ENCODE measurements at regions not wholly inside any gene's neighbourhood (a gene's known extent, or its start where the extent isn't known, plus 50 kb on each side); places are given as distances from the start of the nearest gene placed in this dataset.
"Not testable (repeated sequence)": the region's sequence is repeated elsewhere in the genome, so short reads cannot be mapped to it uniquely, and the experiment has no call there.

DNA sequence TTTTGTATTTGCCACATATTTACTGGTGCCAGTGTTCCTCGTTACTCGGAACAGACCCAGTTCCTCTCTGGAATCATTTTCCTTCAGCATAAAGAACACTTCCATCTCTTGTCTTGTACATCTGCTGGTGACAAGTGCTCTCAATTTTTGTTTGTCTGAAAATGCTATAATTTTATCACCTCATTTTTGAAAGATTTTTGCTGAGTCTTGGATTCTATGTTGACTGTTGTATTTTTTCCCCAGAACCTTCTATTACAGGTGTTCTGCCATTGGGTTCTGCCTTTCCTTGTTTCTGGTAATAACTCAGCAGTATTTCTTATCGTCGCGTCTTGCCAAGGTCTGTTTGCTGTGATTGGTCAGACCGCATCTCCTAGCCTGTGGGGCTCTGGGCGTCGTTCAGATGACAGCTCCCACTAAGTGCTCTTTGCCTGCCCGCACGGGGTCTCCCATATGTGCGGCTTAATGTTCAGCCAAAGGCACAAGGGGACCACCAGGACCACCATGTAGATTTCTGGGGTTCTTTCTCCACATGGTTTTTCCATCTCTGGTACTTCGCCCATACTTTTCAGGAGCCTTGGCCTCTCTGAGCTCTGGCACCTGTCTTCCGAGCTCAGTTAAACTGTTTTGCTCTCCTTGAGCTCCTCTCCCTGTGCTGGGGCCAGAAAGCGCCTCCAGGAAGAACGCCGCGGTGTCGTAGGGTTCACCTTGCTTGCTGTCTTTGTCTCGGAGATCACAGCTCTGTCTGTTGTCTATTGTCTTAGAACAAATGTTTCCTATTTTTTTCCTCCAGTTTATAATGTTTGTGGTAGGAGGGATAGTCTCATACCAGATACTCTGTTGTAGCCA is 80.0 kb downstream of the METRNL start:
- DNase-seq (ENCODE audit: low read depth), result no peak

DNA sequence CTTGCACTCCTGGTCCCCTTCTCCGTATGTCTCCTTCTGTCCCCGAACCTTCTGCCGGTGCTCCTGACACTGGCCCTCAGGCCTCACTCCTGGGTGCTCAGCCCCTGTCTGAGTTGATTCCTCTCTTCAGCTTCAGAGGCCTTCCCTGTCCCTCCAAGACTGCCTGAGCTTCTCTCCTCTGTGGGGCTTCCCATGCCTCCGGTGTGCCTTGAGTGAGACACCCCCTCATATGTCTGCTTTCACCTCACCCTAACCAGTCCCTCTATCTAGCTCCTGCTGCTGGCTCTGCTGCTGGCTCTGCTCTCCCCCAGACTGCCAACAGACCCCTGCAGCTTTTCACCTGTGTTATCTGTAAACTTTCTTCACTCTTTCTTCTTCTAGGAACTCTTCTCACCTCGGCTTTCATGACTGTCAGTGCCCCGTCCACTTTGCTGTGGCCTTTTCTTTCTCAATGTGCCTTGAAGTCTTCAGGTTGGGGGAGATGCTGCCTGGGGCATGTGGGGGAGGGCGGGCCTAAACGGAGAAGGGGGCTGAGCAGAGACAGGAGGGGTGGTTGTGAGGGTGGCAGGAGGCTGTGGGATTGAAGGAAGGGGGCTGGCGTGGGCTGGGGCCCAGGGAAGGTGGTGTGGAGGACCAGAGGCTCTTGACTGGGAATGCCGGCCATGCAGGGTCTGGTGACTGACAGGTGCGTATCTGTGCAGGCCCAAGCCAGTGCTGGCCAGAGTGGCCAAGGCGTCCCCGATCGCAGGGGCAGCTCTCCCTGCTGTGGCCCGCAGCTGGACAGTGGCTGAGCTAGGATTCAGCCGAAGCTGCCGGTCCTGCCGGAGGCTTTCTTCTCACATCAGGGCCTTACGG is 81.3 kb downstream of the METRNL start:
- DNase-seq (ENCODE audit: low read depth), result no peak

DNA sequence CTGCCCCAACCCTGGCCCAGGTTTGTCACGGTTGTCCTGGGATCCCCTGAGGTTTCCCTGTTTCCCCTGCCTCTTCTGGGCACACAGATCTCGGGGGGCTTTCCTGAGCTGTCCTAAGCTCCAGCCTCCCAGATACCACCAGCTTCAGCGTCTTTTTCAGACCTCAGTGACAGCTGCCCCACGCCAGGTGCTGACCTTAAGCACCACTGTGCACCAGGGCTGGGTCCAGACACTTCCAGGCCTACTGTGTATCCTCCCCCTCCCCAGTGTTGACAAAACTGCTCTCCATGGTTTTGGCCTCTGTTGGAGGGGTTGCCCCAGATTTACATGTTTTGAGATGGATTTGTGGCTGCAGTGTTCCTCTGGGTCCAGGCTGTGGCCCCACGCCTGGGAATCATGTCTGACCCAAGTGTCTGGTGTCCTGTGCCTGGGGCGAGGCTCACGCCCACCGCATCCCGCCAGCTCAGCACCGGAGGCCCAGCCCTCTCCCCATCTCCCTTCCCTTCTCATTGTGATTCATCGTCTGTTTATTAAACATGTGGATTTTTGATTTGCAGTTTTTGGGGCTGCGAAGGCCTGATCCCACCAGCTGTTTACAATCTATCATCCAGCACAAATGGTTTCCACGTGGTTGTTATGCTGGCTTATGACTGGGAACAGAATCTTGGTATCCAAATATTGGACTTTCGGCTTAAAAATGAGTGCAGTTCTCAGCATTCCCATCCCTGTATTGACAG is 82.1 kb downstream of the METRNL start:
- no peak for DNase-seq (ENCODE audit: low read depth)

DNA sequence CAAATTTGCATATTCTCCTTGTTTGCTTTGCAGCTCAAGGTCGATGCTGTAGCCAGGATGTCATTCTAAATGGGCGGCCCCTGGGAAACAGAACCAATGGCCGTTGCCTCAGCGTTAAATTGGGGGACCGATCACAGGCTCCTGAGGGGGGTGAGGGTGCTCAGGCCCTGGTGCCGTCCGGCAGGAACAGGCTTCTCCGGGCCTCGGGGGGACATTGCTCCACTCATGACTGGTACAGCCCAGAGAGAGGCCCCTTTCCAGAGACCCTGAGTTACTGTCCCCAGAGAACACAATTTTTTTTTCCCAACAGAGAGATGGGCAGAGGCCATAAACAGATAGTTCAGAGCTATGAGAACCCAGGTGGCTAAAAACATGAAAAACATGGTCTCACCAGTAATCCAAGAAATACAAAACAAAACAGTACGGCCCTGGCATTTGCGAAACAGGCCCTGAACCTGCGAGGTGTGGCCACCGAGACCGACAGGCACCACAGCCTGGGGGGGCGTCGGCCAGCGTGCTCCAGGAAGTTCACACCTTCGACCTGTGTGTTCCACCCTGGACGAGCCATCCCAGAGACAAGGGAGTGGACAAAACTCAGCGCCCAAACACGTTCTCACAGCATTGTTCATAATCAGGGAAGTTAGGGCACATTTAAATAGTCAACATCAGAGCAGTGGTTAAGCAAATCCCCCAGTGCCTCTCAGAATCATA is 82.8 kb downstream of the METRNL start:
- no peak for DNase-seq (ENCODE audit: low read depth)

DNA sequence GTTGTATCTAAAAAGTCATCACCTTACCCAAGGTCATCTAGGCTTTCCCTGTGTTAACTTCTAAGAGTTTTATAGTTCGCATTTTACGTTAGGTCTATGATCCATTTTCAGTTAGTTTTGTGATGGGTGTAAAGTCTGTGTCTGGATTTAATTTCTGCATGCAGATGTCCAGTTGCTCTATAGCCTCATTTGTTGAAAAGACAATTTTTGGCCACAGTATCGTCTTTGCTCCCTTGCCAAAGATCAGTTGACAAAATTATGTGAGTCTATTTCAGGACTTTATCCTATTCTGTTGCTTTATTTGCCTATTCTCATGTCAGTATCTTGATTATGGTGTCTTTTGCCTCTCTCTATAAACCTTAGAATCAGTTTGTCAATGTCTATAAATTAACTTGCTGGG is 85.1 kb downstream of the METRNL start:
- DNase-seq (ENCODE audit: low read depth), result no peak

DNA sequence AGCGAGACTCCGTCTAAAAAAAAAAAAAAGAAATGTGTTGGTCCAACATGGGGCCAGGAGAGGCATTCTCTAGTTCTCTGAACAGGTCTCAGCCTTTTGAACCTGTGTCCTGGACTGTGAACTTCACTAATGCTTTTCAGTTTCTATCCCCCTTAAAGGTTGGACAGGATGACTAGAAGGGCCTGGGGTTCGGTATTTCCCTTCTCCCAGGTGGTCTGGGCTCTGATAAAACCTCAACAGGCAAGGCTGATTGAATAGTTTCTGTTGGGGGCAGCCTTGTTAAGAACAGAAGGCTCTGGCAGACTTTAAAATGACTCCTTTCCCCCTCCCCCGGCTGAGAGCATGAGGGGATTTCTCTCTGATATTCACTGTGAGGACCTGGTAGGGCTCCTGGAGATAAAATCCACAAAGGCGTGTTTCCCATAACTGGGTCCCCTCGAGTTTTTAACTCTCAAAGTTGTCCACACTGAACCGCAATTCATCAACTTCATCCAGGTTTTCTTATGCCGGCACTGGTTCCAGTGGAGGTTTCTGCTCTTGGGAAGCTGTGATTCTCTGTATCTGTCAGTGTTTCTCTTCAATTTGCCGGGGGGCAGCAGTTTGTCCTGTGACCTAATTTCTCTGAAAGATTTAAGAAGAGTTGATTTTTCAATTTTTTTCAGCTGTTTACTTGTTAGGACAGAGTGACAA is 91.3 kb downstream of the METRNL start:
- no peak for DNase-seq (ENCODE audit: low read depth)

DNA sequence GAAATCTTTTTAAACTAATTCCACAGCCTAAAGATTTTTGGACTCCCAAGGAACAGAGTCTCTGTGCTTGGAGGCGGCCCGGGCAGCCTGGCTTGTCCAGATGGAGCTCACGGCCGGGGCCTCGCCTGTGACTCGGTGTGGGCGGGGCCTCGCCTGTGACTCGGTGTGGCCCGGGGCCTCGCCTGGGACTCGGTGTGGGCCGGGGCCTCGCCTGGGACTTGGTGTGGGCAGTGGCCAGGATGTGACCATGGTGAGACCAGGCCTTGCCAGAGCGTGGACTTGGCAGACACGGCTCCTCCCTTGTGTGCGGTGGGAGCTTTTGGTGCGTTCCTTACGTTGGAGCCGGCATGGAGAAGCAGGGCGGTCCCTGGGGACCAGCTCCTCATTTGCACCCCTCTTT is 92.3 kb downstream of the METRNL start:
- DNase-seq (ENCODE audit: low read depth), result no peak

DNA sequence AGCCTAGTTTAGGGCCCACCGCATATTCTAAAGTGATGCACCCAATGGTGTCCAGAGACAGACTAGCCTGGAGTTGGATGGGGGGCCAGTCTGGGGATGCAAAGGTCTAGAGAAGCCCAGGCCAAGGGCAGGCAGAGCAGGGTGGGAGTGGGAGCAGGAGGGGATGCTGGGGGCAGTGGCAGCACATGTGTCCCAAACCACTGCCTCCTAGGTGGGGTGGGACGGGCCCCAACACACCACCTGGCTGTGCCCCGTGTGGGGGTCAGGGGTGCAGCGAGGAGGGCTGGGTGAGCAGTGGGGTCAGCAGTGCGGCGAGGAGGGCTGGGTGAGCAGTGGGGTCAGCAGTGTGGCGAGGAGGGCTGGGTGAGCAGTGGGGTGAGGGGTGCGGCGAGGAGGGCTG is 92.7 kb downstream of the METRNL start:
- DNase-seq (ENCODE audit: low read depth), result not testable (repeated sequence)

DNA sequence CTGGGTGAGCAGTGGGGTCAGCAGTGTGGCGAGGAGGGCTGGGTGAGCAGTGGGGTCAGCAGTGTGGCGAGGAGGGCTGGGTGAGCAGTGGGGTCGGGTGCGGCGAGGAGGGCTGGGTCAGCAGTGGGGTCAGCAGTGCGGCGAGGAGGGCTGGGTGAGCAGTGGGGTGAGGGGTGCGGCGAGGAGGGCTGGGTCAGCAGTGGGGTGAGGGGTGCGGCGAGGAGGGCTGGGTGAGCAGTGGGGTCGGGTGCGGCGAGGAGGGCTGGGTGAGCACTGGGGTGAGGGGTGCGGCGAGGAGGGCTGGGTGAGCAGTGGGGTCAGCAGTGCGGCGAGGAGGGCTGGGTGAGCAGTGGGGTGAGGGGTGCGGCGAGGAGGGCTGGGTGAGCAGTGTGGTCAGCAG is 93.2 kb downstream of the METRNL start:
- not testable (repeated sequence) for DNase-seq (ENCODE audit: low read depth)

DNA sequence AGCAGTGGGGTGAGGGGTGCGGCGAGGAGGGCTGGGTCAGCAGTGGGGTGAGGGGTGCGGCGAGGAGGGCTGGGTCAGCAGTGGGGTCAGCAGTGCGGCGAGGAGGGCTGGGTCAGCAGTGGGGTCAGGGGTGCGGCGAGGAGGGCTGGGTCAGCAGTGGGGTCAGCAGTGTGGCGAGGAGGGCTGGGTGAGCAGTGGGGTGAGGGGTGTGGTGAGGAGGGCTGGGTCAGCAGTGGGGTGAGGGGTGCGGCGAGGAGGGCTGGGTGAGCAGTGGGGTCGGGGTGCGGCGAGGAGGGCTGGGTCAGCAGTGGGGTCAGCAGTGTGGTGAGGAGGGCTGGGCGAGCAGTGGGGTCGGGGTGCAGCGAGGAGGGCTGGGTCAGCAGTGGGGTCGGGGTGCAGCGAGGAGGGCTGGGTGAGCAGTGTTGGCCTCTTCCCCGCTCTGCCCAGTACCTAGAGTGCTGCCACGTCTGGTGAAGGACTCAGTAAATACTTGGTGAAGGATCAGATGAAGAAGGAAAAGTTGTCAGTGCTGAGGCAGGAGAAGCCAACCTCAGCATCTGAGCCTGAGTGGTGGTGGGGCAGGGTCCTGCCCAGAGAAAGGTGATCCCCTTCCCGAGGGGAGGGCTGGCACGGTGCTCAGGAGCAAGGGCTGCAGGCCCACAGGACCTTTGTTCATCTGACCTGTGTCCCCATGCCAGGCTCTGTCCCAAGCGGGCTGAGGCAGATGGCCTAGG is 93.9 kb downstream of the METRNL start:
- DNase-seq (ENCODE audit: low read depth), result not testable (repeated sequence)

DNA sequence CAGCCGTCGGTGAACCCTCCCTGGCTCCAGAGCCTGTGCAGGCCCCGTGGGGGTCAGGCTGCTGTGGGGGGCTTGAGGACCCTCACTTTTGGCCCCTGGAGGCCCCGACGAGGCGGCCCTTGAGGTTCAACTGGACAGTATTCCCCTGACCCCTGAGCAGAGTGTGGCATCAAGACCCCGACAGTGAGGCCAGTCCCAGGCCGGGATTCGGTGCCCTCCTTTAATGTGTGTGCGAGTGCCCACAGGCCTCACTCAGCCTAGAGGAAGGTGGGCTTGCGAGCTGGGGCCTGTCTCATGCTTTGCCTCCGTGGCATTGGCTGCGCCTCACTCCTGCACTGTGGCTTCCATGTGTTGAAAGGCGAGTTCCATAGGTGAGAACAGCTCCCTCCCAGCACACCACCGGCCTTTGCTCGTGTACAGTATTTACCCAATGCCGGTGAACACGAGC is 94.5 kb downstream of the METRNL start:
- DNase-seq (ENCODE audit: low read depth), result no peak

DNA sequence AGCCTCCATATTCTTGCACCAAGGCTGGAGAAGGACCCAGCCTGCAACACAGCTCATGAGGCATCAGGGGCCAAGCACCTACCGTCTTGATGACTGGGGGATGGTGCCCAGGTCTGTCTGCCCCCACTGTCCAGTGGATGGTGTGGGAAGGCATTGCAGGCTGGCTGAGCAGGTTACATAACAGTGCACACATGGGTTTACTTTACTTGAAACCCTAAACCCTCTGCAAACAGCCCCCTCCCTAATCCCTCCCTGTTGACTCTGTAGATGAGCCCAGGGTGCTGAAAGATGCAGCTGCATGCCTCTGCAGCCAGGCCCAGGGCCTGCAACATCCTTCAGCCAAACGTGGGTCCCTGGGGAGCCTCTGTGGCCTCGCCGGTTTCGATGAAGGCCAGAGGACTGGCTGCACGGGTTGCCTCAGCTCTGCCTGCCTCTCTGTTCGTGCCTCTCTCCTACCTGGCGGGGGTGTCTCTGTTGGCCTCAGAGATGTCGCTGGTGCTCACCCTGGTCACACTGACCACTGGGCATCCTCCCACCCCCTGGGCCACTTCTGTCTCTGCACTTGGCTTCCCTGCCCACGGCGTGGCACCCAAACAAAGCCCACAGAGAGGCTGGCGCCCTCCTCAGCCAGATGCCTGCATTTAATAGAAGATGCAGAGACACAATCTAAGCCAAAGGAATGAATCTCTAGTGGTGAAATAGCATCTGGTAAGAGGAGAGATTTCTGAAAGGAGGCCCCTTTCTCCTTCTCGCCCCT is 95.1 kb downstream of the METRNL start:
- DNase-seq (ENCODE audit: low read depth), result no peak

DNA sequence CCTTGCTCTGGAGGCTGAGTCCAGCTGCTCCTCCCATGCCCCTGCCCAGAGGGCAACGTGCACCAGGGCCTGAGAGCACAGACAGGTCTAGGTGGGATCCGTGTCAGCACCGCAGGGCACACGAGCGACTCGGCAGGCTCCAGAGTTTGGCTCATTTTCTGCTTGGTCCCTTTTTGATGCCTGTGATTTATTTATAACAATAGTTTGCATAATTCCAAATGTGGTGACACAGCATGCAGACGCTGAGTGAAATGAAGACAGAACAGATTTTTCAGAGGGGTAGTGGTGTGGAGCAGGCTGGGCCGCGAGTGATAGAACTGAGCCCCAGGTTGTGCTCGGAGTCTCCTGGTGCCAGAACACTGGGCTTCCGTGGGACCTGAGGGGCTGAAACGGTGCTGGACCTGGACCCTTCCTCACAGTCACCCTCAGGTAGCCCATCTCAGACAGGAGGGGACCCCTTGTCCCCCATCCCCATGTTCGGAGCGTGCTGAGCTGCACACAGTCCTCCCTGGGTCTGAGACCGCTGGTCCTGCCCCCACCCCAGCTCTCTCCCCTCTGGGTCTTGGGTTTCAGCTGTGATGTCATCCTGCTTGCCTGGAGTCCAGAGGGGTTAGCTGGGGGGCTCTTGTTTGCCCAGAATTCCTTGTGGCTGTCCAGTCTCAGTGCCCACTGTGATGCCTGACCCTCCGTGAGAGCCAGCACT is 95.9 kb downstream of the METRNL start:
- no peak for DNase-seq (ENCODE audit: low read depth)

DNA sequence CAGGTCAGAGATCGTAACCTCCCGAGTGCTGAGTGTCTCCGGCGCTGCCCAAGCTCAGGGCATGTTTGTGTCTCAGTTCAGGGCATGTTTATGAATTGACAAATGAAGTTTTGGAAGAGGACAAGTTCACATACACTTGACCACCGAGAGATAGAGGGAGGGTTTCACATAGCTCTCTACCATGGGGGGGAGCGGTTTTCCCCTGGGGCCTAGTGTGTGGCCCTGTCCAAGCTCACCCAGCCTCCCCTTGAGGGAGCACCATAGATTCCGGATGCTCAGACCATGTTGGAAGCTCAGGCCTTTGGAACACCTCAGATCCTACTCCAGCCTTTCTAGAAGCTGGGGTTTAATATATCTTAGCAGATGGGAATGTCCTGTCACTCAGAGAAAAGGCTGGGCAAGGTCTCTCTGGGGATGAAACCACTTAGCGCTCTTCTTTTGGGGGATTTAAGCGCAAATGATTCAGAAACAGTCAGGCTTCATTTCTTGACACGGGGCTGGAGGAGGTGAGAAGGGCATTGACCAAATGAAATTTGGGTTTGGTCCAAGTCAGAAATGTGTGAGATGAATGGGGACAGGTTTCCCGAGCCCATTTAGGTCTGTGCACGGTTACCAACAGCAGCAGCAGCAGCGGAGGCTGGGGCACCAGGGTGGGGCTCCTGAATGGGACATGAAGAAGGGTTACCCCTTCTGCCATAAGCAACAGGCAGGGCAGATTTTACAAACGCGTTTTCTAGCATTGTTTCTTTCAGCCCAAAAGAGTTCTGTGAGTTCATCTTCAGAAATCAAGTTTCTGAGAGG is 96.6 kb downstream of the METRNL start:
- no peak for DNase-seq (ENCODE audit: low read depth)

DNA sequence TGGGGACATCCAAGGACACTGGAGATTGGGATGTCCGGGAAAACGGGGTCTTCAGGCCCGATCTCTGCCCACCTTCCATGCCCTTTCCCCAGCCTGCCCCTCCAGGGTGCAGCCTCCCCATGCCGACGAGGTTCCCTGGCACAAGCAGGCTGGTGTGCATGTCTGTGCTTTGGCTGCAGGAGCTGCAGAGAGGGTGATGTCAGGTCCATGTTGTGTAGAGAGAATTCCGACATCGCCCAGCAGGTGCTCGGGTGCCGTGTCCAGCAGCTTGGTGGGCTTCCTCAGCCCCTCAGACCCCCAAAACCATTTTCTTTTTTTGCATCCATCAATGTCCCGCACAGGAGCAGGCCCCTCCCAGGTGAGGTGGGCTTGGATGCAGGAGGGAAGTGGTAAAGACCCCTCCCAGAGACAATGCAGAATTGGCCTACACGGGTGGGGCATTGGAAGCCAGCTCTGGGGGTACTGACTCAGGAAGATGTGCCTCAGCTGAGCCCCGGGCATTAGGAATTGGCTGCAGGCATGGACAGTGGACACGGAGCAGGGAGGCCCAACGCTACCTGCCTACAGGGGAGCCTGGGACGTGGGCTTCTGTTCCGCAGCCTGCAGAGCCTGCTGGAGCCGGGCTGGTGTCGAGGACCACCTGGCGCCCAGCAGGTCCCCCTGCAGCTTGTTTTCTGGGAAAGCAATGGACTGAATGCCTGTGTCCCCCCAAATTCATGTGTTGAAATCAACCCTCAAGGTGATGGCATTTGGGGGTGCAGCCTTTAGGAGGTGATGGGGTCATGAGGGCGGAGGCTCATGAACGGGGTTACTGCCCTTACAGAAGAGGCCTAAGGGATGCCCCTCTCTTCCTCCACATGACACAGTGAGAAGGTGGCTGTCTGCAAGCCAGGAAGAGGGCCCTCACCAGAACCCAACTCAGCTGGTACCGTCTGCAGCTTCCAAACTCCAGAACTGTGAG is 97.5 kb downstream of the METRNL start:
- DNase-seq (ENCODE audit: low read depth), result no peak

DNA sequence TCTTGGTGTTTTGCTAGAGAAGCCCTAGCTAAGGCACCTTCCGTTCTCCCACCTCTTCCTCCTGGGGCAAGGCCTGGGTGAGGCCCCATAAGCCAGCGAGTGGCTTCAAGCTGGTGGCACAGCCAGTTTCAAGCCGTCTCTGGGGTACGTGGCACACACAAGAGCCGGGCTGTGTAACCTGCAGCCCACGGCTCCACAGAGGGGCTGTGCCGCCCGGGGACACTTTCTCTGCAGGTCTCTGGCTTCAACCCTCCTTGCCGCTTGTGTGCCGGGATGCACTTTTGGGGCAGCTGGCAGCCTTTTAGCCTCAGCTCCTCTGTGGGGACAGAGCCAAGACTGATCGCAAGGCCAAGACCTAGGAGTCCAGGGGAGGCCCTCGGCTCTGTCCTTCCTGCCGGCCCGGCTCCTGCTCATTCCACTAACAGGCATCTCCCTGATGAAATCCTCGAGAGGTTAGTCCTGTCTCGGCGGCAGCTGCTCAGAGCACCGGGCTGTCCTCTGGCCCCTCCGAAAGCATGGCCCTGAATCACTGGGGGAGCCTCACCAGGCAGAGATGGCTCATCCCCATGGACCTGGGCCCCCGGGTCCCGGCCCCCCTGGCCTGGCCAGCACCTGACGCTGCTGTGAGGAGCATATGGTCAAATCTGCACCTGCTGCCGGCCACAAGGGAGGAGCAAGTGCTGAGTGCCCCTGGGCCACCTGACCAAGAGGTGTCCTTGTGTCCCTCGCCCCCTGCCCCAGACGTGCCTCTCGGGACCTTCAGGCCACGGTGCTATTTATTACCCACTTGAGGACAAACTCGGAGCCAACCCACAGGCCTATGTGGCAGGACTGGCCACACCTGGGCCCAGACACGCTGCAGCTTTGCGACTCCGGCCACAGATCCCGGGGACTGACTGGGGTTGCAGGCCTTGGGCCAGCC is 98.5 kb downstream of the METRNL start:
- DNase-seq (ENCODE audit: low read depth), result no peak
